Lung (tissue), 11 donors: ENCODE measurements at regions not wholly inside any gene's neighbourhood (a gene's known extent, or its start where the extent isn't known, plus 50 kb on each side); places are given as distances from the start of the nearest gene placed in this dataset.

Experiments used
- ATAC-seq: fragments of 200-7000 bp; cut with Tn5 transposase; one replicate; pipeline ENCODE4 v1.9.1; 2020; ENCODE audit warnings: moderate number of reproducible peaks; ENCODE audit not compliant: insufficient read depth, low FRiP score
- DNase-seq, 3 donors: peaks; one replicate each; pipeline ENCODE4 v3.0.0-alpha.2; 2013 to 2017
- H3K27ac ChIP-seq, 2 donors: one replicate each; pipeline ENCODE4 v1.5.1; 2013; ENCODE audit warnings: mild to moderate bottlenecking in 2 of 2, moderate library complexity in 2 of 2, control low read depth in 1 of 2, inconsistent platforms in 1 of 2, low read depth in 1 of 2, low read length in 1 of 2
- H3K27me3 ChIP-seq, 3 donors: one replicate each; pipeline ENCODE4 v1.5.1; 2013; ENCODE audit warnings: low read length in 2 of 3; ENCODE audit not compliant: control insufficient read depth in 3 of 3, insufficient read depth in 3 of 3
- H3K36me3 ChIP-seq, 4 donors: one replicate each; pipeline ENCODE4 v1.5.1; 2013; ENCODE audit warnings: low read length in 4 of 4, mild to moderate bottlenecking in 1 of 4, moderate library complexity in 1 of 4; ENCODE audit not compliant: control insufficient read depth in 4 of 4, insufficient read depth in 4 of 4
- H3K4me1 ChIP-seq, 5 donors: one replicate each; pipeline ENCODE4 v1.5.1; 2013; ENCODE audit warnings: low read length in 5 of 5, mild to moderate bottlenecking in 2 of 5, moderate library complexity in 1 of 5; ENCODE audit not compliant: control insufficient read depth in 5 of 5, insufficient read depth in 5 of 5
- H3K4me3 ChIP-seq: one replicate; pipeline ENCODE4 v1.5.1; 2013; ENCODE audit warnings: mild to moderate bottlenecking, control low read depth, moderate library complexity
- H3K9ac ChIP-seq, 2 donors: one replicate each; pipeline ENCODE4 v1.5.1; 2013; ENCODE audit warnings: low read length in 2 of 2, control low read depth in 1 of 2; ENCODE audit not compliant: insufficient read depth in 1 of 2
- H3K9me3 ChIP-seq, 4 donors: one replicate each; pipeline ENCODE4 v1.5.1; 2013; ENCODE audit warnings: low read length in 3 of 4, mild to moderate bottlenecking in 1 of 4, moderate library complexity in 1 of 4; ENCODE audit not compliant: control insufficient read depth in 4 of 4, insufficient read depth in 3 of 4
- CTCF ChIP-seq: IDR thresholded peaks from 2 replicates; pipeline ENCODE4 v1.5.1; 2012; ENCODE audit warnings: mild to moderate bottlenecking; ENCODE audit errors: control extremely low read depth, extremely low read depth
- WGBS, 2 donors: extraction: QIAGEN DNeasy Blood & Tissue Kit; methylation state at CpG; one replicate each; pipeline ENCODE4 v1.1.7; 2013; 5-methylcytosine and 5-hydroxymethylcytosine counted together
- donor health status: control.
- donor health status: control.
- donor health status: Bipolar disorder and iron deficiency.
- donor health status: healthy.
- donor health status: DM: yes; HTN: yes; CAD: no.

DNA sequence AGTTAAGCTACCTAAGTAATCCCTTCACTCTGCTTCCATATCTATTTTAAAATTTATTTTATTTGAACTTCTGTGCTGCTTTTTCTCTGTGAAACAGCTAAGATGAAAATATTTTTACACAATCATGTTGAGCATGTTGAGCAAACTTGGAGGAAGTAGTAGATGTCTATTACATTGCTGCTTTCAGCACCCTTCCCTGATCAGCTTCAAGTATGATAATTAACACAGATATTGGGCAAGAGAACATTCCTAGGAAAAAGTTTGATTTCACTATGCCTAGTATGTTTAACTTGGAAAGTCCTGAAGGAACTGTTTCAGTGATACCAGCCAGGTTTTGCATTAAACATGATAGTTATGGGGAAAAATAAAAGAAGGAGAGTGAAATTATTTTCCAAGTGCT lies 283.6 kb downstream of the ELAVL2 start:
- Histone ChIP-seq H3K27me3 (no peaks in the 10 kb centered on the region), H3K4me1 (peaks cover 0 to 12% (median 0%) of the 10 kb centered on the region in 5 donors), H3K27ac (no peak overlapping the region), H3K9ac (no peak overlapping the region), H3K4me3 (no peak overlapping the region), H3K9me3 (peaks cover 0 to 2% (median 0%) of the 10 kb centered on the region in 4 donors), H3K36me3 (no peaks in the 10 kb centered on the region)
- no peak for DNase-seq
- no peak for ATAC-seq
- TF ChIP-seq CTCF: no peak

DNA sequence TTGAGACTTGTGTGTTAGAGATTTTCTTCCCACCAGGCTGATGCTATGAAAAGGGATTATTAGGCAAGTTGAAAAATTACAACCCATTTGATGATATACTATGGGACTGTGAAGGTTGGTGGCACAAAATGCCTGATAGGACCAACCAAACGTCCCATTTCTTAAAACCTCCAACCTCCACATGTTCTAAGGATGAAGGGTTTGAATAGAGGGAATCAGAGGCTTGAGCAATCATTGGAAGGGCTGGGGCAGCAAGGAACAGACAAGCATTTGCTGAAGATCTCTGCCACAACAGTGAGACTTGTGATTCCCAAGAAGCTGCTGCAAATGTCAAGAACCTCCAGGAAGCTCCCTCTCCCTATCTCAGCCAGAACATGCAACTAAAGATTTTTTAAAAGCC lies 283.1 kb downstream of the ELAVL2 start:
- Histone ChIP-seq H3K27ac (no peak overlapping the region), H3K9me3 (peaks cover 0 to 2% (median 0%) of the 10 kb centered on the region in 4 donors), H3K27me3 (no peaks in the 10 kb centered on the region), H3K9ac (no peak overlapping the region), H3K4me1 (peaks cover 0 to 7% (median 0%) of the 10 kb centered on the region in 5 donors), H3K36me3 (no peaks in the 10 kb centered on the region), H3K4me3 (no peak overlapping the region)
- TF ChIP-seq CTCF: no peak
- ATAC-seq (no peak), DNase-seq (no peak)
- 43 to 67% methylated on average over 1 of the region's 1 CpG for WGBS, 2 donors

DNA sequence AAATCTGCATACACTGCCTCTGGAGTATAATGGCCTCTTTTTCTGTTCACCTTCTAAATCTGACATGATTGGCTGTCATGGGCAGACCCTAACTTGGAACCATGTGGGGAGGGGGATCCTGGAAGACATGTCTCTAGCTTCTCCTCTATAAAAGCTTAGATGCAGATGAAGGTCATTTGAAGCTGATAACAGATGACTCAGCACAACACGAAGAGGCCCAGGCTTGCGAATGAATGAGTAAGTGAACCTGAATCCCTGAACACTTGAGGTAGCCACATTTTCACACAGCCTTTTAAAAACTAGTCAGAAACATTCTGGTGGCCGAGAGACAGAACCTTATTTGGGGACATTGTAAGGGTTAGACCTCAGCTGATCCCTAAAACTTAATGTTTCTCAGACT lies 282.6 kb downstream of the ELAVL2 start:
- no peak for ATAC-seq
- Histone ChIP-seq H3K36me3 (no peaks in the 10 kb centered on the region), H3K9me3 (peaks cover 0 to 2% (median 0%) of the 10 kb centered on the region in 4 donors), H3K4me3 (no peak overlapping the region), H3K4me1 (peaks cover 0 to 2% (median 0%) of the 10 kb centered on the region in 5 donors), H3K9ac (no peak overlapping the region), H3K27ac (no peak overlapping the region), H3K27me3 (no peaks in the 10 kb centered on the region)
- DNase-seq: no peak
- TF ChIP-seq CTCF: no peak
- 56 to 74% methylated on average over 3 of the region's 3 CpGs for WGBS, 2 donors

- Histone ChIP-seq H3K27me3 (no peaks in the 10 kb centered on the region), H3K4me3 (no peak overlapping the region), H3K4me1 (no peaks in the 10 kb centered on the region), H3K9me3 (peaks cover 0 to 2% (median 0%) of the 10 kb centered on the region in 4 donors), H3K9ac (no peak overlapping the region), H3K27ac (no peak overlapping the region), H3K36me3 (no peaks in the 10 kb centered on the region)
- WGBS, 2 donors: 77 to 84% methylated on average over 3 of the region's 3 CpGs
- DNase-seq (no peak), ATAC-seq (no peak)
- no peak for TF ChIP-seq CTCF
Measured at GRCh38 chr9:23545728-23546127, 280.3 kb downstream of the ELAVL2 start.
